Stimulated activated CD4-positive, alpha-beta T cell treated with anti-CD3 and anti-CD28 coated beads, TNF-alpha, amount 100 ng/mL, for 48 hours (primary cell): ENCODE measurements at regions not wholly inside any gene's neighbourhood (a gene's known extent, or its start where the extent isn't known, plus 50 kb on each side); places are given as distances from the start of the nearest gene placed in this dataset.
"Not testable (repeated sequence)": the region's sequence is repeated elsewhere in the genome, so short reads cannot be mapped to it uniquely, and the experiment has no call there.

Experiments used
- DNase-seq, 3 donors: peaks; one replicate each; pipeline ENCODE4 v3.0.0-alpha.2; 2020; ENCODE audit warnings: low read depth in 3 of 3

- no peak for DNase-seq
Measured at GRCh38 chr7:356691-357462, 66.9 kb downstream of the FOXL3 start.

- DNase-seq = no peak
Measured at GRCh38 chr7:357531-358209, 67.7 kb downstream of the FOXL3 start.

- DNase-seq = no peak
Measured at GRCh38 chr7:358352-358751, 68.4 kb downstream of the FOXL3 start.

GRCh38 chr7:359226-359765 lies 69.3 kb downstream of the FOXL3 start:
- no peak for DNase-seq

- DNase-seq = no peak
Measured at GRCh38 chr7:359766-360361, 69.9 kb downstream of the FOXL3 start.

- no peak for DNase-seq
Measured at GRCh38 chr7:360454-361100, 70.6 kb downstream of the FOXL3 start.

GRCh38 chr7:361182-361581 lies 71.2 kb downstream of the FOXL3 start:
- not testable (repeated sequence) for DNase-seq

GRCh38 chr7:361680-362401 lies 71.9 kb downstream of the FOXL3 start:
- DNase-seq = no peak

GRCh38 chr7:362402-363096 lies 72.6 kb downstream of the FOXL3 start:
- DNase-seq = no peak

GRCh38 chr7:363626-364025 lies 73.7 kb downstream of the FOXL3 start:
- no peak for DNase-seq

- DNase-seq = no peak
Measured at GRCh38 chr7:364536-364935, 74.6 kb downstream of the FOXL3 start.

GRCh38 chr7:365593-365992 lies 75.6 kb downstream of the FOXL3 start:
- DNase-seq = no peak

GRCh38 chr7:366161-366803 lies 76.3 kb downstream of the FOXL3 start:
- DNase-seq = no peak

- no peak for DNase-seq
Measured at GRCh38 chr7:367351-367901, 77.5 kb downstream of the FOXL3 start.

- DNase-seq = no peak
Measured at GRCh38 chr7:368651-369475, 78.9 kb downstream of the FOXL3 start.

GRCh38 chr7:369476-370258 lies 79.7 kb downstream of the FOXL3 start:
- DNase-seq = no peak

- DNase-seq = no peak
Measured at GRCh38 chr7:370259-370625, 80.3 kb downstream of the FOXL3 start.

- DNase-seq = no peak
Measured at GRCh38 chr7:370775-371118, 80.8 kb downstream of the FOXL3 start.
